ENCODE measurements at regions not wholly inside any gene's neighbourhood (a gene's known extent, or its start where the extent isn't known, plus 50 kb on each side); places are given as distances from the start of the nearest gene placed in this dataset.

- H3K36me3 ChIP-seq: no peaks in the 10 kb centered on the region
- intact Hi-C loops (cut with DNase I): no loop called here
- H3K4me1 ChIP-seq: no peaks in the 10 kb centered on the region
- no peak overlapping the region for H3K27ac ChIP-seq
- no peak overlapping the region for H3K4me3 ChIP-seq
- no peak for TF ChIP-seq CTCF (IDR thresholded peaks at IDR 0.05)
- no peak for ATAC-seq
- peaks cover 0 to 37% (median 0%) of the 10 kb centered on the region in 11 donors for H3K9me3 ChIP-seq
- DNase-seq: no peak
- H3K27me3 ChIP-seq: no peaks in the 10 kb centered on the region
These were observed 198.8 kb downstream of the RAB28 start for GRCh38 chr4:13285336-13285735.

GRCh38 chr4:13284932-13285331 is 199.2 kb downstream of the RAB28 start:
- peaks cover 0 to 37% (median 0%) of the 10 kb centered on the region in 11 donors for H3K9me3 ChIP-seq
- no peaks in the 10 kb centered on the region for H3K4me1 ChIP-seq
- intact Hi-C loops (cut with DNase I): no loop called here
- ATAC-seq (no peak), DNase-seq (no peak)
- H3K27me3 ChIP-seq: no peaks in the 10 kb centered on the region
- no peaks in the 10 kb centered on the region for H3K36me3 ChIP-seq
- H3K27ac ChIP-seq: no peak overlapping the region
- TF ChIP-seq CTCF (IDR thresholded peaks at IDR 0.05): no peak
- 82 to 89% methylated on average over 2 of the region's 2 CpGs for WGBS, 2 donors
- no peak overlapping the region for H3K4me3 ChIP-seq

GRCh38 chr4:13276357-13276756 is 207.8 kb downstream of the RAB28 start:
- Histone ChIP-seq H3K27me3 (no peaks in the 10 kb centered on the region), H3K4me1 (no peaks in the 10 kb centered on the region), H3K27ac (no peak overlapping the region), H3K9me3 (peaks cover 0 to 58% (median 26%) of the 10 kb centered on the region in 11 donors), H3K4me3 (no peak overlapping the region), H3K36me3 (no peaks in the 10 kb centered on the region)
- ATAC-seq (no peak), DNase-seq (no peak)
- 90 to 97% methylated on average over 1 of the region's 1 CpG for WGBS, 2 donors
- TF ChIP-seq CTCF (IDR thresholded peaks at IDR 0.05): no peak
- intact Hi-C loops (cut with DNase I): no loop called here

- no peaks in the 10 kb centered on the region for H3K4me1 ChIP-seq
- ATAC-seq: no peak
- intact Hi-C loops (cut with DNase I): no loop called here
- H3K27me3 ChIP-seq: no peaks in the 10 kb centered on the region
- WGBS, 2 donors: 73 to 79% methylated on average over 3 of the region's 3 CpGs
- H3K4me3 ChIP-seq: no peak overlapping the region
- H3K27ac ChIP-seq: no peak overlapping the region
- peaks cover 0 to 33% (median 22%) of the 10 kb centered on the region in 11 donors for H3K9me3 ChIP-seq
- no peak for TF ChIP-seq CTCF (IDR thresholded peaks at IDR 0.05)
- DNase-seq: no peak
- no peaks in the 10 kb centered on the region for H3K36me3 ChIP-seq
These were observed 215.4 kb downstream of the RAB28 start for GRCh38 chr4:13268703-13269102.

GRCh38 chr4:13268165-13268564 is 216.0 kb downstream of the RAB28 start:
- no peak for DNase-seq
- ATAC-seq: no peak
- TF ChIP-seq CTCF (IDR thresholded peaks at IDR 0.05): no peak
- H3K36me3 ChIP-seq: no peaks in the 10 kb centered on the region
- no peak overlapping the region for H3K4me3 ChIP-seq
- H3K27me3 ChIP-seq: no peaks in the 10 kb centered on the region
- H3K27ac ChIP-seq: no peak overlapping the region
- H3K9me3 ChIP-seq: peaks cover 0 to 28% (median 17%) of the 10 kb centered on the region in 11 donors
- H3K4me1 ChIP-seq: no peaks in the 10 kb centered on the region
- 82 to 90% methylated on average over 4 of the region's 4 CpGs for WGBS, 2 donors
- intact Hi-C loops (cut with DNase I): no loop called here
